IPS-18c (cell line): ENCODE measurements at regions not wholly inside any gene's neighbourhood (a gene's known extent, or its start where the extent isn't known, plus 50 kb on each side); places are given as distances from the start of the nearest gene placed in this dataset.

Experiments
- H3K4me3 ChIP-seq: 2 replicates; pipeline ENCODE4 v1.7.0; 2013; ENCODE audit warnings: low read depth, mild to moderate bottlenecking, low read length, moderate library complexity; ENCODE audit not compliant: insufficient read depth
- H3K9me3 ChIP-seq: one replicate; pipeline ENCODE4 v1.6.1; 2013; ENCODE audit warnings: mild to moderate bottlenecking, low read length, moderate library complexity; ENCODE audit not compliant: control insufficient read depth, insufficient read depth

DNA sequence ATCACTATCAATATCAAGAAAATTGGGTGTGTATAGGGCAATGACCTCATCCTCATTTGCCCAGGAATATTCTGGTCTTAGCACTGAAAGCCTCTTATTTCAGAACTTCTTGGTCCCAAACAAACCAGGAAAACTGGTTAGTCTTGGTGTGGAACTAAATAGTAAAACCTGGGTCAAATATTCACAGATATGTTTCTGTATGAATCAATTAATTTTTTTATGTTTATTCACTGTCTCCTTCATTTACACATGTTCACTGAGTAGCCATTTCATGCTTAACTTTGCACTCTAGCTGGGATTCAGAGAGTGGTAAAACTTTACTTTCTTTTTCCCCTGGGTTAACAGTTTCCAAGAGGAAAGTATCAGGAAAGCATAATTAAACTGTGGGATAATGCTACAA, 113.7 kb upstream of the PAPPA start:
- H3K4me3 ChIP-seq = no peak overlapping the region
- no peaks in the 10 kb centered on the region for H3K9me3 ChIP-seq

DNA sequence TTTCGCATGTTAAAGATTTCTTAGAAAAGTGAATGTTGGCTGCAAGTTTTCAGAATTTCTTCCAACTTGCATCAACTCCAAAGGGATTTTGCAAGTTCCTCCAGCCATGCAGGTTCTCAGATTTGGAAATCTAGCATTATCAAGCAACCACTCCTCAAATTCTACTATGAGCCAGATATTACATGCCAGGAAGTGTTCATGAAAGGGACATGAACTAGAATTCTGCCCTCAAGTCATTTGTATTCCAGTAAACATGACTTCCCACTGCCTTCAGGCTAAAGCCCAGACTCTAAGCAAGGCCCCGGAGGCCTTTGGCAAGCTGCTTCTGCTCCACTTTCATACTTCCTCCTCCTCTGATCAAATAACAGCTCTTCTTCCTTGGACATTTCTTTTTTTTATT, 111.3 kb upstream of the PAPPA start:
- H3K4me3 ChIP-seq = no peak overlapping the region
- no peaks in the 10 kb centered on the region for H3K9me3 ChIP-seq

DNA sequence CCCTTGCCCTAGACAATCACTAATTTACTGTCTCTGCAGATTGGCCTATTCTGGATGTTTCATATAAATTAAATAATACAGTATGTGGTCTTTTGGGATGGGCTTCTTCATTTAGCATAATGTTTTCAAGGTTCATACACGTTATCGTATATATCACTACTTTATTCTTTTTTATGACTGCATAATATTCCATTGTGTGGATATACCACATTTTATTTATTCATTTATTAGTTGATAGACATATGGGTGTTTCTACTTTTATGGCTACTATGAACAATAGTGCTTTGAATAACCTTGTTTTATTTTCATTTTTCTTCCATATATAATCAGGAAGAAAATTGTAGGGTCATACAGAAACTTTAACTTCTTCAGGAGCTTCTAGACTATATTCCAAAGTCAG, 108.5 kb upstream of the PAPPA start:
- no peaks in the 10 kb centered on the region for H3K9me3 ChIP-seq

DNA sequence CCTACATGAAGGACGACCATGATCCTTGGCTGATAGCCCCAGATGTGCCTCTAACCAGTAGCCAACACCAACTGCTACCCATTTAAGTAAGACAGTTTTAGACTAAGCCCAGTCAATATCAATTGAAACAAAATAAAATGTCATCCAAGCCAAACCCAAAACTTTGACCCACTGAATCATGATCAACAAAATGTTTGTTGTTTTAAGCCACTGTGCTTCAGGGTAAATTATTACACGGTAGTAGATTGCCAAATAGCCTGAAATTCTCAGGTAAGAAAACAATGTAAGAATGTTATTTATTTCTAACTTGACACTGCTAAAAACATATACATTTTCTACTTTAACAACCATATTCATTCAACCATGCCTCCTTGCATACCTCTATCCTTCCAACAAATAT, 105.5 kb upstream of the PAPPA start:
- no peak overlapping the region for H3K4me3 ChIP-seq

More for the DNA sequence above, 108.5 kb upstream of the PAPPA start:
- H3K4me3 ChIP-seq = no peak overlapping the region

DNA sequence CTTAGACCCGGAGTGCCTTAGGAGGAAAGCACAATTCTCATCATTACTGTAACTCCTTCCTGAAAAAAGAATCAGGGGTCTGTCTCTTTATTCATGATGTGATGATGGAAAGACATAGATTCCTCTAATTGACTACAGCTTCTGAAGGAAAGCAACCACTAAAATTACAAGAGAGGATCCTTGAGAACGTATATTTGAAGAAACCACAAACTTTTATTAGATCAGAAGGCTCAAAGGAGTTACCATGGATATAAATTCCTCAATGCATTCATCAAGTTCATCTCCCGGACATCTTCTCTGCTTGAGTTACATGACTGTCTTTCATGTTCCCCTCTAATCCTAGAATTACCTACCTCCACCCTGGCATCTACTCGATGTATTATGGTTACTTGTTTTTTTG, 104.1 kb upstream of the PAPPA start:
- Histone ChIP-seq H3K4me3 (no peak overlapping the region), H3K9me3 (no peaks in the 10 kb centered on the region)

More for the DNA sequence above, 105.5 kb upstream of the PAPPA start:
- H3K9me3 ChIP-seq = no peaks in the 10 kb centered on the region

DNA sequence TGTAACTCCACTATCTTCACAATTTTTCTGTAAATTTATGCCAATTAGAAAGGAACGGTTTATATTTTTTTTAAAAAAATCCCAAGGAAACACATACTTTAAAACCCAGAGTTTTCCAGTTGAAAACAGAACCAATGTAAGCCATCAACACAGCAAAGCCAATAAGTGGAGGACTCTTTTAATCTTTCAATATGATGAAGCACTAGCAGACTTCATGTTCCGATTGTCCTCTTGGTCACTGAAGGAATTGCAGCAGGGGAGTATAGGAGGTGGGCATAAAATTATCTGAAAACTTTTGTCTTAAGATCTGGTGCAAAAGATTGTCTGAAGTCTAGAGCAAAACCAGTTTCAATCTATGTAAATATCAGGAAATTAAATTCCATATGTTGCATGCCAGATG, 102.1 kb upstream of the PAPPA start:
- H3K4me3 ChIP-seq = no peak overlapping the region
- no peaks in the 10 kb centered on the region for H3K9me3 ChIP-seq

DNA sequence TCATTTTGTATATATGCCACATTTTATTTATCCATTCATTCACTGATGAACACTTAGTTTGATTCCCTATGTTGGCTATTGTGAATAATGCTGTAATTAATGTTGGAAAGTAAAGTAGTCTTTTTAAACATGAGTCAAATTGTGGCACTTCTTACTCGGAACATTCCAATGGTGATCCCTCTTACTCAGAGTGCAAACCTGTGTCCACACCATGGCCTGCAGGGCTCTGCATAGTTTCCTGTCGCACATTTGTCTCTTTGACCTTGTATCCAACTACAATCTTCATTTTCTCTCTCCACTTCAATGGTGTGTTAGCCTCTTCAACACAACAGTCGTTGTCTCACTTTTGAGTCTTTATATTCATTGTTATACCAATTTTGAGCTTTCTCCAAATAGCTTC, 98.1 kb upstream of the PAPPA start:
- Histone ChIP-seq H3K9me3 (no peaks in the 10 kb centered on the region), H3K4me3 (no peak overlapping the region)

DNA sequence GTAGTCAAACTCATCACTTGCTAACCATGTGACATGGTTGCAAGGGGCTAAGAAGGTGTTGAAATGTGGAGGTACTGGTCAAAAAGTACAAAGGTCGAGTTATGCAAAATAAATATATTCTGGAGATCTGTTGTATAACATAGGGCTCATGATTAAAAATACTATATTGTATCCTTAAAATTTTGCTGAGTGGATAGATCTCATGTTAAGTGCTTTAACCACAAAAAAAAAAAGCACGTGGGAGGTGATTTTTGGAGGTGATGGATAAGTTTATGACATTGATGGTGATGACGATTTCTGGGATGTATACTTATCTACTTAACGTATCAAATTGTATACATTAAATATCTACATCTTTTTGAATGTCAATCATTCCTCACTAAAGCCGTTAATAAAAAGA, 96.2 kb upstream of the PAPPA start:
- Histone ChIP-seq H3K4me3 (no peak overlapping the region), H3K9me3 (no peaks in the 10 kb centered on the region)

DNA sequence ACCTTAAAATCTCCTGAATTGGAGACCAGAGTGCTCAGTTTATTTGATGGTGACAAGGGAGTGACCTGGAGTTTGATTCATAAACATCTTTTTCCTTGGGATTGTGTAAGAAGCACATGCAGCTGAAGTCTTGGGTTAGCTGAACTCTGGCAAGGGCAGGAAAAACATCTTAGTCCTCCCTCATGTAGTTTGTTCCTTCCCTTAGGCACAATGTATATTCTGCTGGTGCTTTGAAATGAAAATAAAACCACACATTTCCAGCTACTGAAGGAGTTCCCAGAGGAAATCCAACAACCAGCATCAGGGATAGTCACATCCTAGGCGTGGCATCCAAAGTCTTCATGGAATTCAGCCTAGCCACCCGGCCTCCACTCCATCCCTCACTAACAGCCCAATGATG, 95.2 kb upstream of the PAPPA start:
- Histone ChIP-seq H3K4me3 (no peak overlapping the region), H3K9me3 (no peaks in the 10 kb centered on the region)

DNA sequence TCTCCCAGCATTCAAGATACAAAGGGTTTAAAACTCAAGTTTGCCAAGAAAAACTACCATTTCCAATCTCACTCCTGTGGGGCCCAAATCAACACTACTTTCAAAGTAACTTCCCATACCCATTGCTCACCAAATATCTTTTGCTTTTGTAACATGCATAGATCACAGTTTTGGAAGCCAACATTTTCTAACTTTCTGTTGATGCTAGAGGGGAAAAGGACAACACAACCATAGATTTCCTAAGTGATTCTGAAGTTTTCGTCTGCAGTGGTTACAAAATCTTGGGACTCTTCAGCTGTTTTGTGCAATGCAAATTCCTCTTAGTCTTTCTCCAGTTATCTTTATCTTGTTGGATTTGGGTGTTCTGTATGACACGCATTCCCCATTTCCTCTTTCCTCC, 94.1 kb upstream of the PAPPA start:
- H3K4me3 ChIP-seq = no peak overlapping the region
- H3K9me3 ChIP-seq = no peaks in the 10 kb centered on the region

DNA sequence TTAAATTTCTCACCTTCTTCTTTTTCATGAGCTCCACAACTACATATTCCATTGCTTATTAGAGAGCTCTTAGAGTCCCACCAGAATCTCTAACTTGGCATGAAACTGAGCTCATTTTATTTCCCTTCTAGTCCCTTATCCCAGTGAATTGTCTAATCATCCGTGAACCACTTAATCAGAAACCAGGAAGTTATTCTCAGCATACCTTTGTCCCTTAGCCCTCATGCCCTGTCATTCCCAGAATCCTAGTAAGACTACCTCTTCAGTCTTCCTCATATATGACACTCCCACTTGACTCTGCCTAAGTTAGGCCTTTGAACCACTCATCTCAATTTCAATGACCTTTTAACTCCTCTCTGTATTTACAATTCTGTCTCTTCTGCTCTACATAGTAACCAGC, 93.0 kb upstream of the PAPPA start:
- Histone ChIP-seq H3K4me3 (no peak overlapping the region), H3K9me3 (no peaks in the 10 kb centered on the region)

DNA sequence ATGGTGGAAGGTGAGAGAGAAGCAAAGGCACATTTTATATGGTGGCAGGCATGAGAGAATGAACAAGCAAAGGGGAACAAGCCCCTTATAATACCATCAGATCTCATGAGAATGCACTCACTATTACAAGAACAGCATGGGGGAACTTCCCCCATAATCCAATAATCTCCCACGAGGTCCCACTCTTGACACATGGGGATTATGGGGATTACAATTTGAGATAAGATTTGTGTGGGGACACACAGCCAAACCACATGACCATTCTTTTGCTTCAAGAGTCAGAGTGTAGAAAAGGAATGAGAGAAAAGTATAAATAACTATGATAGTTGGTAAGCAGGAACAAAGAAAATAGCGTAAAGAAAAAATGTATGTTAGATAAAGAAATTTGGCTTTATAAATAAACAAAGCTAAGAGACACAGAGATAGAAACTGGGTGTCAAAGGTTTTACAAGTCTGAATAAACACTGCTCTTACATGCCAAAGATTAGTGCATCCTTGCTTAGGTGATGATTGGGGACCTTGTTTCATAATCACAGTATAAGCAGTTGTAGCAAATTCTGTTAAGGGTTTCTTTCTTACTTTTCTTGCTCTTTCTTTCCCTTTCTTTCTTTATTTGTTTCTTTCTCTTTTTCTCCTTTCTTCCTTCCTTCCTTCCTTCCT, 91.9 kb upstream of the PAPPA start:
- Histone ChIP-seq H3K4me3 (no peak overlapping the region), H3K9me3 (no peaks in the 10 kb centered on the region)

DNA sequence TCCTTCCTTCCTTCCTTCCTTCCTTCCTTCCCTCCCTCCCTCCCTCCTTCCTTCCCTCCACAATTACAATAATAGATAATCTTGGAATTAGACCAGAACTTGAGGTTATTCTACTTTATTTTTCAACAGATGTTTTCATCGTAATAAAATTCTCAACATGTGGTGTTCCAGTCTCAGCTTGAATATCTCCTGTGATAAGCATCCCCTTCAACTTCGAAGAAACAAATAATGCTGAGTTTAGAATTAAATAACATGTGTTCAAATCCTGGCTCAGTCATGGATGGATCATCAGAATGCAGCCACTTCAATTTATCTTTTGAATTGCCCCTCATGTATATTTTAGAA, 91.4 kb upstream of the PAPPA start:
- Histone ChIP-seq H3K9me3 (no peaks in the 10 kb centered on the region), H3K4me3 (no peak overlapping the region)

DNA sequence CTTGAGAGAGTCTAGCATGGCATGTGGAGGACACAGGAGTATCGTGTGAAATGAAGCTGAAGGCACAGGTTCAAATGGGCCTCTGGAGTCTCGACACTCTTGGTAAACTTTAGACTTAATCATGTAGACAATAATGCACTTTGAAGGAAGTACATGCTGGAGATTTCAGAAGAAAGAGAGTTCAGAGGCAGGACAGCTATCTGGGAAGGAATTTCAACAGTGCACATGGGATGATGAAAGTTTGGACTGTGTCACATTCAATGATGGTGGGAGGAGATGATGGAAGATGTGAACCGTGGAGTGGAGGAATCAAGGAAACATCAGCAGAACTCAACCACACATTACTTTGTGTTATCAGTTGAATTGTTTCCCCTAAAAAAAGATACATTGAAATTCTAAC, 88.6 kb upstream of the PAPPA start:
- no peak overlapping the region for H3K4me3 ChIP-seq
- no peaks in the 10 kb centered on the region for H3K9me3 ChIP-seq

DNA sequence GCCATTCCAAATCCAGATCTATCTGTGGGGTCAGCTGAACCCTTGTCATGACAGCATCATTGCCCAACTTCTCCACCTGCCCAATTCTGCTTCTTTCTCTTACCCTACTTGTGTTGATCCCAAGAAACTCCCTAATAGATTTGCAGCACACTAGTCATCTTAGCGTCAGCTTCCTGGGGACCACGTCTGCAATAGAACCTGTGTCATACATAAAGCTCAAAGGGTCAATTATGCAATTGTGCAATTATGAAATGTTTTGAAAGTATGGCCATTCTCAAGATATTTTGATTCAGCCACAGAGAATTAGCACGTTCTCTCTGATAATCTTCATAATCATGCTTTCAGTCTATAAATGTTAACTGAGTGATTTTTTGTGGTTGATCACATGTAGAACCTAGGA, 87.4 kb upstream of the PAPPA start:
- no peaks in the 10 kb centered on the region for H3K9me3 ChIP-seq
- H3K4me3 ChIP-seq = no peak overlapping the region

DNA sequence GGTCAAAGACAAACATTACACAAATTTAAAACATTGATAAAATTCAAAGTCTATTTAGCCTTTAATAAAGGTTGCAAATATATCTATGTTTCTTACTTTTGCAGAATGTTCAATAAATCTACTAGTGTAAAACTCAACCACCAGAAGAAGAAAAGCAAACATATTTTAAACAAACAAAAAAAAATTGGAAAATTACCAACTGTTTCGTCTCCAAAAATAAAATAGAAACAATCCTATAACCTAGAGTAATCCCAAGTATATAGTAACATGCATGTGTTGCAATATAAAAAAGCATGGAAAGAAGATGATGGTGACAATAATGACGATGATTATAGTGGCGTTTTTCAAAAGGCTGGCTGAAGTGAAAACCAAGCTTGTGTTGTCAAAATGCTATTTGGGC, 86.0 kb upstream of the PAPPA start:
- Histone ChIP-seq H3K4me3 (no peak overlapping the region), H3K9me3 (no peaks in the 10 kb centered on the region)

DNA sequence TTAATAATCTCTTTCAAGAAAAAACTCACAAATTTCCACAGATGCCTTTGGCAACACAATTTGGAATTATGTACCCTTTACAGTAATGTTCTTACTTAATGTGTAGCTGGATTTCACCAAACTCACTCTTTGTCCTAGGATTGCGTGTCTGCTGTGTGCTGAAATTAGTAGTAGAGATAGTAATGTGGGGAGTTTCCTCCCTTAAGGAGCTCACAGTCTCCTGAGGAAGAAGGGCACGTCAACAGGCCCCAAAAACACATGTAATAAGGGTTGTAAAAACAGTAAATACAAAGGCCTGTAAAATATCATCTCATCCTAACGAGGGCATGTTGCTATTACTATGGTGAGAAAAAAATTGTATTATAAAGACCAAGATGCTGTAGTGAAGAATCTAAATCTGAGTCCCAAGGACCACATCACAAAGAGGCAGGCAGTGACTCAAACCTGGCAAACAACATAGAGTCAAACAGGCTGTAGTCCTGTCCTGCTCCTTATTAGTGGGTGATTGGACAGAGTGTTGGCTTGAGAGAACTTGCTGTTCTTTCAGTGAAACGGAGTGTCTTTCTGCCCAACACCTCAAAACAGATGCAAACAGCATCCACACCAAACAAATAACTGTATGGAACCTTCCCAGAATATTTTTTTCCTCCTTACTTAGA, 83.2 kb upstream of the PAPPA start:
- H3K9me3 ChIP-seq = no peaks in the 10 kb centered on the region

DNA sequence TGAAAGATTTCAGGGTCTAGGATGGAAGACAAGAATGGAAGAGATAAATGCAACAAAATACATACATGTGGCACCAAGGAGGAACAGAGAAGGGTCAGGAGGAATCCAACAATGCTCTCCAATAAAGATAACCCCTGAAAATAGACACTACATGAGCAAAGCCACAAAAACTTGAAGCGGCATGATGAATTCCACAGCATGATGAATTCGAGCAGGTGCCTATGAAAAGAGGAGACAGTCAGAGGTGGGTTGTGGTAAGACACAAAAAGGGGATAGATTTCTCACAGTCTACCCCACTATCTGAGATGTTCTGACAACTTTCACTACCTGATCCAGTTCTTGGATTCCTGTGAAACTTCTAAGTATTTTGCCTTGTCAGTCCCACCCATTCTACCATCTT, 81.5 kb upstream of the PAPPA start:
- H3K9me3 ChIP-seq = no peaks in the 10 kb centered on the region
- H3K4me3 ChIP-seq = no peak overlapping the region

More for the DNA sequence above, 83.2 kb upstream of the PAPPA start:
- no peak overlapping the region for H3K4me3 ChIP-seq

DNA sequence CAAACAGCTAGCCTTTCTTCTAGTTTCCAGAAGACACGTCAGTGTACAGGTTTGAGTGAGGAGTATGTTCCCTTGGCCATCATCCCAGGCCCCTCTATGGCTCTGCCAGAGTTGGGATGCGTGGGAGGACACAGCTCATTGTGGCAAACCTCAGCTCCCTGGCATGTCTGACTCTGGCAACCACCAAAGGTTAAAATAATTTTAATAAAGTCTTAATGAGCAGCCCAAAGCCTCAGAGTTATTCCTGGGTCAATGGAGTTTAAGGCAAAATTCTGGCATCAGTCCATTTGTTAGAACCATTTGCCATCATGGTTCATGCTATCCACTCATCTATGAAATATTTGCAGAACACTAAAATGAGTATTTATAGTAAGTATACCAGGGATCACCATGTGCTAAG, 79.8 kb upstream of the PAPPA start:
- Histone ChIP-seq H3K4me3 (no peak overlapping the region), H3K9me3 (no peaks in the 10 kb centered on the region)
